Fibroblast of gingiva (primary cell): ENCODE measurements at regions not wholly inside any gene's neighbourhood (a gene's known extent, or its start where the extent isn't known, plus 50 kb on each side); places are given as distances from the start of the nearest gene placed in this dataset.

Experiments used
- DNase-seq: peaks from one replicate; pipeline ENCODE4 v3.0.0-alpha.2; 2011; ENCODE audit warnings: low read depth

DNA sequence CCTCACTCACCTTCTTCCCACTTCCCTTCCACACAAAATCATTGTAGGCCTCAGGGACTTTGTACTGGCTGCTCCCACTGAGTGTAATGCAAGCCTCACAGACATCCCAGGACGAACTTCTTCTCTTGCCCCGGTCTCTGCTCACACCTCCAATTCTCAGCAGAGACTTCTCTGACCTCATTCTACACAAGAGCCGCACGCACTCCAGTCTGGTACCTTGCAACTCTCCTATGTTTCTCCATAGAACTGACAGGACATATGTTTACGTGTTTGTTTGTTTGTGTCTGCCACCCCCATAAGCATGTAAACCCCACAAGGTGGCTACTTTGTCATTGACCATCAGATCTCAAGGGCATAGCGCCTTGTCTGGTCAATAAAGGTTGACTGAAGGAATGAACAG is 350.8 kb downstream of the AJAP1 start:
- DNase-seq: no peak

- DNase-seq: no peak
Measured at GRCh38 chr1:5002676-5003075, 348.3 kb downstream of the AJAP1 start.

DNA sequence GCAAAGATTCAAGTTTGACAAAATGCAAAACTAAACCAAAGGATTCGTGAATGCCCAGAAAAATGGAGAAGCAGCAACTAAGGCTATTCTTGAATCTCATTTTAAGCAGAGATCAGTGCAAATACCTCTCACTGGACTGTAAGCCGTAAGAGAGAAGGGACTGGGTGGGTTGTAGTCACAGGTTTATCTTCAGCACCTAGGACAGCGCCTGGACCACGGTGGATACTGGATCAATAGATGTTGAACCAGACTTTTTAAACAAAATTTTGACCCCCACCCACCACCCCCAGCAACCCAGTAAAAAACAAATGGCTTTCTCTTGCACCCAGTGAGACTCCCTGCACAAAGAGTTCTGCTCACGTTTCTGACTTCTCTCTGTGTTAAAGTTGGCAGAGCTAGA is 347.1 kb downstream of the AJAP1 start:
- no peak for DNase-seq

GRCh38 chr1:4986306-4986705 is 331.9 kb downstream of the AJAP1 start:
- DNase-seq: no peak

DNA sequence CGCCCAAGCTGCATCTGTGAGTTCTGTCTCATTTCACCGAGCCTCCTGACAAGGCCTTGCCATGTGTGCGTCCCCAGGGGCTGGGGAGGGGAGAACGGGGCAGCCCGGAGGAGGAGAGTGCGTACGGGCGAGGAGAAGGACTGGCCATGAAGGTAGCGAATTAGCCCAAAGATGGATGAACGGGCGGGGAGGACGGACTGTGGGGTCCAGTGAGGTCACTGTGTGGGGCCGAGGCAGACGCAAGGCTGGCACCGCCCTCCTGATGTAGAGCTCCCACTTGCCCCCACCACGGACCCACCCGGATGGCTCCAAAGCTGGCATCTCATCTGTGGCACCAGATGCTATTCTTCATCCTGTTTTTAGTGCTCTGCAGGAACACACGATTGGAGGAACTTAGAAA is 330.4 kb downstream of the AJAP1 start:
- no peak for DNase-seq

GRCh38 chr1:4980211-4980610 is 325.8 kb downstream of the AJAP1 start:
- no peak for DNase-seq

- no peak for DNase-seq
Measured at GRCh38 chr1:4978660-4979390, 324.4 kb downstream of the AJAP1 start.

- DNase-seq: no peak
Measured at GRCh38 chr1:4977701-4978100, 323.3 kb downstream of the AJAP1 start.

GRCh38 chr1:4976859-4977440 is 322.5 kb downstream of the AJAP1 start:
- DNase-seq: no peak

DNA sequence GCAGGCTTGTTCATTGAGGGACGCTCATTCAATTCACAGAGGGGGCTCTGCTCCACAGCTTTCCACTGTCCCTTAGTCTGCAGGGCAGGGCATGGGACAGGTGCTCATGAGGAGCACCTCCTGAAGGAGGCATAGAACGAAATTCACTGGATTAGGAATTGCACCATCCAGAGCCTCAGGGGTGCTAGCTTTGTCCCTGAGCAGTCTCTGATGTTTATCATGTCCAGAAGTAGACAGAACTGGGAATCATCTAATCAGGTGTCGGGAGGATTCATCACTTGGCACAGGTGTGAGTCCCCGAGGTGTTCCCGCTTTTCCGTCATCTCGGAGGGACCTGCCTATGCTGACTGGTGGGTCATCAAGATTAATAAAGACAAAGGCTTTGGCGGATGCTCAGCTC is 321.4 kb downstream of the AJAP1 start:
- DNase-seq: no peak

- no peak for DNase-seq
Measured at GRCh38 chr1:4974981-4975685, 320.7 kb downstream of the AJAP1 start.

GRCh38 chr1:4973341-4973740 is 318.9 kb downstream of the AJAP1 start:
- DNase-seq: no peak

- no peak for DNase-seq
Measured at GRCh38 chr1:4972761-4973320, 318.4 kb downstream of the AJAP1 start.

GRCh38 chr1:4971666-4972065 is 317.3 kb downstream of the AJAP1 start:
- no peak for DNase-seq

- no peak for DNase-seq
Measured at GRCh38 chr1:4970532-4970931, 316.1 kb downstream of the AJAP1 start.

GRCh38 chr1:4969556-4970129 is 315.2 kb downstream of the AJAP1 start:
- DNase-seq: no peak

DNA sequence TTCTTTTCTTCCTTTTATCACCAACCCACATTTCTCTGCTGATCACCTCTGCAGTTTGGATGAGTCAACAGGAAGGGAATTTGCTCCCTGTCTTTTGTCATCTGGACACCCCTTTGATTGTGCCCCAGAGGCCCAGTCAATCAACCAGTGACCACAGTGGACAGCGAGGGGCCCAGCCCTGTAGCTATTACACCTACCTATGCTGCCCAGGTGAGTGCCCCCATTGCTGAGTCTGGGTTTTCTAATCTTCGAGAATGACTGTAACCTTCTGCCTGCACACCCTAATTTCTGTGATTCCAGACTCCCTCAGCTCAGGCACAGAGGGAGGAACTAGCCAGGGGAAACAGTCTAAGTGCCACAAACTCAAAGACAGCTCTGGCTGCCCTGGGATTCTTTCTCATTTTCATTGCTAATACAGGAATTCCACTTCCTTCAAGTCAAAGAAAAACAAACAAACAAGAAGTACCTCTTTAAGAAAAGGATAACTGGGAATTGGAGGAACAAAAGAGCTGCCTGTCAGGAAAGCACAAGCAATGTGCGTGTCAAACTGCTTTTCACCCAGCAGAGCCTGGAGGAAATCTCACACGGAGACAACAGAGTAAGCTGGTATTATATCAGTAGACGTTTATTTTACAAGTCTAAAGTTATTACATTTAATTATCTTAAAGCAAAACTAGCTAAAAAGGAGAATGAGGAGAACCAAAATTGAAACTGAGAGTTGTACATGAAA is 311.1 kb downstream of the AJAP1 start:
- DNase-seq: no peak

DNA sequence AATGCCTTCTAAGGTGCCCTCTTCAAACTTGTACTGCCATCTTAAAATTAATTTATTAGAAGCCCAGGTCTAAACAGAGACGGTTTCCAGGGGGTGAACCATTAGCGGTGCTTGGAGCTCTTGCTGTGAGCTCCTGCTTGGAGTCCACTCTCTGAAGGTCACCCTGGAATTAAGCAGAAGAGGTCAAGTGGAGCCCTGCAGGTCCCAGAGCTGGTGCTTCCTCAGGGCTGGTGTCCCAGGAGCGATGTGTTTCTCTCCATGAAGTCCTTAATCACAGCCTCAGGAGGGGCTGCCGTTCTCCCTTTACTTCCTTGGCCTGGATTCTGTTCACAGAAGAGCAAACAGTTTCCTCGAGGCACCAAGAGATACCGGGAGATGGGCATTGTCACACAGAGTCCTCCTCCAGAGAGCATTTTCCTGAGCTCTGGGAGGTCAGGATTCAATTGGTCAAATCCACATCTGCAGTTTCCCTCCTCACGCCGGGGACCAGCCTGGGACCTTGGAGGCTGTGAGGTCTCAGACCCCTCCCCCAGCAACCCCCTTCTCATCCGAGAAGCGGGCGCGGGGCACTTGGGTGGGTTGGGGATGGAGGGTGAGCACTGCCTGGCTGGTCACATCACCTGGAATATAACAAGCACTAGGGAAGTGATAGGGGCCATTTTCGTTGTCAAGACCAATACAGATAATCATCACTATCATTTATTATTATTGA is 310.4 kb downstream of the AJAP1 start:
- no peak for DNase-seq

GRCh38 chr1:4963251-4963650 is 308.8 kb downstream of the AJAP1 start:
- no peak for DNase-seq

DNA sequence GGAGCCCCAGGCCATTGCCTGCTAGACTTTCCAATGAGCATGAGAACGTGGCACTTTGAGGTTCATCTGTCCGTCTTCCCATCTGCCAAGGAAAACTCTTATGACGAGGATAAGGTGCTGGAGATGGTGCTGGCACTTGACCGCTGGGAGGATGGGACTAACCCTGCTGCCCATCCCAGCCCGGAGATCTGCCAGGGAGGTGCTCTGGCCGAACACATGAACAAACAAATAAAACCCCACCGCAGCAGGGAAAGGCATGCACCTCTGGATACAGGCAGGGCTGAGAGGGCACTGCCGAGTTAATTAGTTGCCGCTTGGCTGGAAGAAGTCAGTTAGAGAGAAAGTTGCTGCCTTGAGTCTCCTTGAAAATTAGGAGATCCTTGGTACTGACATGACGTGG is 308.4 kb downstream of the AJAP1 start:
- DNase-seq: no peak

DNA sequence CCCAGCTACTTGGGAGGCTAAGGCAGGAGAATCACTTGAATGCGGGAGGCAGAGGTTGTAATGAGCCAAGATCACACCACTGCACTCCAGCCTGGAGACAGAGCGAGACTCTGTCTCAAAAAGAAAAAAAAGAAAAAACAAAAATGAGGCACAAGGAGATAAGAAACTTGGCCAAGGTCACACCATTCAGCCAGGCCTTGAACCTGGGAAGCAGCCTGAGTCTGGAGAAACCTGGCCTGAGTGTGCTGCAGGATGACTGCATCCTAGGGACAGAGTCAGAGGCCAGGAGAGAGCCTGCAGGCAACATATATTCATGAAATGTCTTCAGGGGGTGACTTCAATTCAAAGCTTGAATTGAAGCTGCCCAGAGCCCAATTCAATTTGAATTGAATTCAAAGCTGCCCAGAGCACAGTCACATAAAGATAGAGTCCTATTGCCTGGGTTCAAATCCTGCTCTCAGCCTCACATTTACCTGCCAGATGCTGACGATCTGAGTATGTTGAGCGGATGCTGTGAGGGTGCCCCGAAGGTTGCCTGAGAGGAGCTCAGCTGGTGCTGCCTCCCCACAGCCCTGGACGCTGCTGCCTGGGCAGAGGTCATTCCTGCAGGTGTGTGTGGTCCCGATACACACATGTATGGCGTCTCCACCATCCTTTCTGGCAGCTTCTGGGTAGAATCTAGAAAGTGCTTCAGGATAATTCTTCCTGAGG is 307.7 kb downstream of the AJAP1 start:
- no peak for DNase-seq
